ENCODE measurements at regions not wholly inside any gene's neighbourhood (a gene's known extent, or its start where the extent isn't known, plus 50 kb on each side); places are given as distances from the start of the nearest gene placed in this dataset.

GRCh38 chr4:178738026-178738425, 1295.8 kb upstream of the AGA start:
- TF ChIP-seq CTCF (IDR thresholded peaks at IDR 0.05), result no peak
- TF ChIP-seq POLR2A (IDR thresholded peaks at IDR 0.05), result no peak

Measured in heart left ventricle (tissue), 13 donors.